ENCODE measurements at regions not wholly inside any gene's neighbourhood (a gene's known extent, or its start where the extent isn't known, plus 50 kb on each side); places are given as distances from the start of the nearest gene placed in this dataset.

DNA sequence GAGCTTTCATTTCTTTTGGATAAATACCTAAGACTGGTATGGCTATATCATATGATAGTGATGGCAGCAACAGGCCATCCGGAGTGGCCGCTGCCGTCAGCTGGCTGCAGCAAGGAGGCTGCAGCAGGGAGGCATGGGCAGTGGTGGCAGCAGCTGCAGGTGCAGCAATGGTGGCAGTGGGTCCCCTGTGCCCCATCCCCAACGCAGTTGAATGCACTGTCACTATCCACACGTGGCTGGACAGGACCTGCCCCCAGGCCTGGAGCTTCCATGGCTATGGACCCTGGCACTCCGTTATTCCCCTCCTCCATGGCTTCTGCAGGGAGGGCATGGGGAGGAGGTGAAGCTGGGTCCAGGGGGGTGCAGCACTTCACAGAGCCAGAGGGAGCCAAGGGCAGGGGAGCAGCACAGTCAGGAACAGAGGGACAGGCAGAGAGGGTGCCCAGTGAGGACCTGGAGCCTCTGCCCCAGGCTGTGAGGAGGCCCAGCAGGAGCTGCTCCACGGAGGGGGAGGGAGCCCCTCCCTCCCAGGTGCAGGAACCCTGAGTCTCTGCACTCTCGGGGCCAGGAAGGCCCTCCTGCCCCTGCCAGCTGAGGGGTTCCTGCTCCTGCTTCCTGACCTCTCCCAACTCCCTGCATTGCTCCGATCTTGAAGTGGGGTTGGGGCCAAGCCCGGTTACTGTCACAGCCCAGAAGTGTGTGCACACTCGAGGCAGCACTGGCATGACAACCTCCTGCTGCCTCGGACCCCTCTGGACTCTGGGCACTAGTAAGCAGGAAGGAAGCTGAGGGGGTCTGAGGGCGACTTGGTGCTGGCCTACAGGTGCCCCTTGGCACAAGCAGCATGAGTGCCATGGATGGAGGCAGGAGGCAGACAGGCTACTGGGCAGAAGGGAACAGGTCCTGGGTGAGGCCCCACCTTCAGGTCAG lies 466.3 kb downstream of the GUCY1A2 start:
- H3K9me1 ChIP-seq (replicated peaks; ENCODE audit: control insufficient read depth, extremely low read depth, insufficient read depth, low read length), result no peaks in the 10 kb centered on the region
- dilution Hi-C loops (cut with MboI; ENCODE audit: extremely low pct_ligation_motif_present, low sequenced_read_pairs) (no loop called here), intact Hi-C loops (cut with micrococcal nuclease) (no loop called here)
- H2AFZ ChIP-seq (ENCODE audit: low read depth, low read length), result no peak overlapping the region
- H3K36me3 ChIP-seq (ENCODE audit: control insufficient read depth in 2 of 2, extremely low read depth in 1 of 2, insufficient read depth in 2 of 2, low read length in 2 of 2), result no peaks in the 10 kb centered on the region
- DNase-seq (ENCODE audit: low read depth, low spot score) (no peak), FAIRE-seq (no peak)
- no peak overlapping the region for H3K27ac ChIP-seq (ENCODE audit: insufficient read depth, low read depth, low read length)
- H4K20me1 ChIP-seq (replicated peaks; ENCODE audit: control insufficient read depth, extremely low read depth, insufficient read depth, low read length), result no peaks in the 10 kb centered on the region
- H3K9ac ChIP-seq (replicated peaks; ENCODE audit: extremely low read depth, insufficient read depth, low read length), result no peak overlapping the region
- no peaks in the 10 kb centered on the region for H3K4me1 ChIP-seq (ENCODE audit: control insufficient read depth, extremely low read depth, insufficient read depth, low read length)
- BruUV-seq (replicated peaks), result no TSS peak
- H3K4me2 ChIP-seq (ENCODE audit: insufficient read depth, low read length), result no peak overlapping the region
- H3K9me3 ChIP-seq (replicated peaks; ENCODE audit: control insufficient read depth, insufficient read depth, low read length), result peaks cover 5% of the 10 kb centered on the region
- CTCF ChIA-PET, result interaction anchor here (0.8 to 0.9 kb wide), 2 partner anchors 9 to 11 kb away, joined by 3 read pairs; no protein-coding TSS in a partner anchor
- TF ChIP-seq FOS (IDR thresholded peaks at IDR 0.05; ENCODE audit: borderline replicate concordance, insufficient read depth, low read length) (no peak), MYC (IDR thresholded peaks at IDR 0.05; ENCODE audit: low read depth, low read length) (no peak), POLR2A (IDR thresholded peaks at IDR 0.05; ENCODE audit: low read depth, low read length) (no peak), GATA2 (IDR thresholded peaks at IDR 0.05; ENCODE audit: insufficient read depth, insufficient read length, low read depth, low read length) (no peak), EZH2 (IDR thresholded peaks at IDR 0.05; ENCODE audit: borderline replicate concordance, low read depth, low read length, severe bottlenecking) (no peak), POLR2AphosphoS5 (IDR thresholded peaks at IDR 0.05; ENCODE audit: insufficient read depth, low read depth, low read length) (no peak), JUN (IDR thresholded peaks at IDR 0.05; ENCODE audit: borderline replicate concordance, insufficient read depth, insufficient read length, low read depth) (no peak)
- TF ChIP-seq, protein P1, sequence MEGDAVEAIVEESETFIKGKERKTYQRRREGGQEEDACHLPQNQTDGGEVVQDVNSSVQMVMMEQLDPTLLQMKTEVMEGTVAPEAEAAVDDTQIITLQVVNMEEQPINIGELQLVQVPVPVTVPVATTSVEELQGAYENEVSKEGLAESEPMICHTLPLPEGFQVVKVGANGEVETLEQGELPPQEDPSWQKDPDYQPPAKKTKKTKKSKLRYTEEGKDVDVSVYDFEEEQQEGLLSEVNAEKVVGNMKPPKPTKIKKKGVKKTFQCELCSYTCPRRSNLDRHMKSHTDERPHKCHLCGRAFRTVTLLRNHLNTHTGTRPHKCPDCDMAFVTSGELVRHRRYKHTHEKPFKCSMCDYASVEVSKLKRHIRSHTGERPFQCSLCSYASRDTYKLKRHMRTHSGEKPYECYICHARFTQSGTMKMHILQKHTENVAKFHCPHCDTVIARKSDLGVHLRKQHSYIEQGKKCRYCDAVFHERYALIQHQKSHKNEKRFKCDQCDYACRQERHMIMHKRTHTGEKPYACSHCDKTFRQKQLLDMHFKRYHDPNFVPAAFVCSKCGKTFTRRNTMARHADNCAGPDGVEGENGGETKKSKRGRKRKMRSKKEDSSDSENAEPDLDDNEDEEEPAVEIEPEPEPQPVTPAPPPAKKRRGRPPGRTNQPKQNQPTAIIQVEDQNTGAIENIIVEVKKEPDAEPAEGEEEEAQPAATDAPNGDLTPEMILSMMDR (IDR thresholded peaks at IDR 0.05; ENCODE audit: extremely low read depth in 1 of 2, insufficient read depth in 1 of 2, low read depth in 1 of 2, low read length in 2 of 2), result no peak
- TF ChIP-seq, protein P2, sequence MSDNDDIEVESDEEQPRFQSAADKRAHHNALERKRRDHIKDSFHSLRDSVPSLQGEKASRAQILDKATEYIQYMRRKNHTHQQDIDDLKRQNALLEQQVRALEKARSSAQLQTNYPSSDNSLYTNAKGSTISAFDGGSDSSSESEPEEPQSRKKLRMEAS (IDR thresholded peaks at IDR 0.05; ENCODE audit: insufficient read depth, insufficient read length), result no peak
- POLR2A ChIA-PET, result no interaction called here
- no peak overlapping the region for H3K4me3 ChIP-seq (replicated peaks in 1 of 3; ENCODE audit: insufficient read depth in 1 of 3, low read depth in 1 of 3, low read length in 3 of 3)
- H3K27me3 ChIP-seq (ENCODE audit: control insufficient read depth in 2 of 2, insufficient read depth in 2 of 2, low read length in 2 of 2), result no peaks in the 10 kb centered on the region
- H3K79me2 ChIP-seq (ENCODE audit: control insufficient read depth, insufficient read depth, low read length), result no peaks in the 10 kb centered on the region

All from endothelial cell of umbilical vein (primary cell).